AG20443 (cell line): ENCODE measurements at regions not wholly inside any gene's neighbourhood (a gene's known extent, or its start where the extent isn't known, plus 50 kb on each side); places are given as distances from the start of the nearest gene placed in this dataset.
A peak's percentile ranks its signal among the peaks of the same experiment; 100 is the strongest.
"Not testable (repeated sequence)": the region's sequence is repeated elsewhere in the genome, so short reads cannot be mapped to it uniquely, and the experiment has no call there.

Source experiments
- DNase-seq: peaks from one replicate; pipeline ENCODE4 v3.0.0; 2012; ENCODE audit warnings: low spot score, mixed read lengths

DNA sequence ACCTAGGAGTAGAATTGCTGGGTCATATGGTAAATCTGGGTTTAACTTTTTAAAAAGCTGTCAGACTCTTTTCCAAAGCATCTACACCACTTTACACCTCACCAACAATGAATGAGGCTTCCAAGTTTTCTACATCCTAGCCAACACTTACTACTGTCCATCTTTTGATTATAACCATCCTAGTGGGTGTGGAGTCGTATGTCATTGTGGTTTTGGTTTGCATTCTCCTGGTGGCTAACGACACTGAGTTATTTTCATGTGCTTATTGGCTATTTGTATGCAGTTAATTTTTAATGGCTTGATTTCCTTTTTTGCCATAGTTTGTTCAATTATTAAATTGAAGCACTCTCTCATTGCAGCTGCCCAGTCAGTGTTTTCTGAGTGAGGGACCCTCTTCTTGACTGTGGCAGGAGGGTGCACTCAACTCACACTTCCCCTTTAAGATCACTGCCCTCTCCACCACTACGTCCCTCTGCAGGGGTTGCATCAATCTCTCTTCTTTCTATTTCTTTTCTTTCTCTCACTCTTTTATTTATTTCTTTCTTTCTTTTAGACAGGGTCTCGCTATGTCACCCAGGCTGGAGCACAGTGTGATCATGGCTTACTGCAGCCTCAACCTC lies 182.3 kb downstream of the C9orf152 start:
- DNase-seq: no peak

DNA sequence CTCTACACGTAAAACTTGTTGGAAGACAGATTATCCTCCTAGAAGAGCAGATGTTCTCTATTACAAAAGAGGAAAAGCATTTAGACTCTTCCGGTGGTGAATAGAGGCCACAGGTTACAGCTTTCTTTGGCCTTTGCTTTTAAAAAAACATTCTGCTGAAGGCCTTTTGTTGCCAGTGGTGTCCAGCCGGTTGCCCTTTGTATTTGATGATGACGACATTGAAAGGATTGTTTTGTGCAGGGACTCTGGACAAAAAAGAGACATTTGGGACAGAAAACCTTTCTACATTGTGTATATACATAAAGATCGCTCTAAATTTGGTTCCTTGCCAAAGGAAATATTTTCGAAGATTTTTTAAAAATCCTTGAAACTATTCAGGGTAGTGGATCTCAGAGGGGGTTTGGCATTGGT lies 180.3 kb downstream of the C9orf152 start:
- DNase-seq: peak; percentile 29

DNA sequence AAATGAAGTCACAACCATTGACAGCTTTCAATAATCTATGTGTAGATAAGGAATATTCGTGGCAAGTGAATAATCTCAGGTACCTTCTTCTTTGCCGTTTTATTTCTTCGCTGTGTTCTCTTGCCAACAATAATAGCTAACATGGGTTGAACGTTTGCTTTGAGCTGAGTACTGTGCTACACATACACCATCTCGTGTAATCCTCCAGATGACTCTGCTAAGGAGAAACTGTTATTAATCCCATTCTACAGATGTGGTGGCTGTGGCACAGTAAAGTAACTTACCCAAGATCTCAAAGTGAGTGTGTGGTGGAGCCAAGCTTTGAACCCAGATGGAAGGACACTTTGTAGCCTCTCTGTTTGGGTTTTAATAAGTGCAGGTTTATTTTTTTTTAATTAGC lies 179.7 kb downstream of the C9orf152 start:
- DNase-seq: no peak

DNA sequence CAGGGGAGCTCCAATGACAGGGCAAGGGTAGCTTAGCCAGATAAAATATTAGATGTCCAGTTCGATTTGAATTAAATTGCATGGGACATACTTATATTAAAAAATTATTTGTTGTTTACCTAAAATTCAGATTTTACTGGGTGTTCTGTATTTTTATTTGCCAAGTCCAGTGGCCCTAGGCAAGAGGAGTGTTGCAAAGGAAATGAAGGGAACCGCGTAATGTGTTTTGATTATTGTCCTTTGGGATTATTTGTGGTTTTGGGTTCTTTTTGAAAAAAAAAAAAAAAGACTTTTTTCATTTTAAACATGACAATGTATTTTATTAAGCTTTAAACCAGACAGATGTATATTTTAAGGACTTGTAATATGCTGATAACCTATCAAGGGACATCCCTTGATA lies 179.3 kb downstream of the C9orf152 start:
- DNase-seq: no peak

DNA sequence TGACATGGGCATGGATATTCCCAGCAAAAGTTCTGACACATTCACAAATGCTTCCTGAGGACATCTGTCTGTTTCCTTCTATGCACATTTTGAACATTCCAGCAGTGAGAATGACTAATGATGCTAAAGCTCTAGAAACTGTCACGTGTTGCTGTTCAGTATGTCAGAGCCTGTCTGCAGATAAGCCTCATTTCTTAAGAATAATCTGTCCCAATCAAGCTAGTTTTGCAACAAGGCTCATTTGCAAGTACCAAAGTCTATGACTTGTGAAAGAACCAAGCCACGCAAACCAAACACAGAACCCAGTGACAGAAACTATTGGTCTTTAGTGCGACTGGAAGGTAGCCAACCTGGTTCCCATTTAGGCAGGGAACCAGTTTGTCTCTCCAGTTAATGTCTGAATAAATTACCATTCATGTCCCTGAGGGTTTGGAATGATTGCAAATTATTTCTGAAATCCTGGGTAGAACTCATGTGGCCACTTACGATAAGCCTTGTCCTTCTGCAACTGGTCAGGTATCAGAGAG lies 178.5 kb downstream of the C9orf152 start:
- peak; percentile 72 for DNase-seq

DNA sequence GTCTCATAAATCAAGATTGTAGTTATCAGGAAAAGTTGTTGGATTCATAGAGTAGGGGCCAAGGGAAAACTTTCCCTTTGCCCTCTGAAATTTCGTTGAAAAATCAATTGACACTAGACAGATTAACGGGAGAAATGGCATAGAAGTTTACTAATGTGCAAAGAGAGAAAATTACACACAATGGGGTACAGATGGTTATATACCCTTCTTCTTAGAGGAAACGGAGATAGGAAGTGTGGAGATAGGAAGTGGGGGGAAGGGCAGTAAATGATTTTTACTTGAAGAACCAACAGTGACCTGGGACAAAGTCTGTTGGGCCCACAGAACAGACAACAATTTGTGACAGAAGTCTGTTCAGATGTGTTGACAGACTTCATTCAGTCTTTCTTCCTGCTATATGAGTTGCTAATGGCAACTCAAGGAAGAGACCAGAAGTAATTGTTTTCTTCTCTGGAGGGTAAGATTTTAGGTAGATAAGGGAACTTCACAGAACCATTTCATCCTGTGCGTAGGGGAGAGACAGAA lies 177.9 kb downstream of the C9orf152 start:
- no peak for DNase-seq

DNA sequence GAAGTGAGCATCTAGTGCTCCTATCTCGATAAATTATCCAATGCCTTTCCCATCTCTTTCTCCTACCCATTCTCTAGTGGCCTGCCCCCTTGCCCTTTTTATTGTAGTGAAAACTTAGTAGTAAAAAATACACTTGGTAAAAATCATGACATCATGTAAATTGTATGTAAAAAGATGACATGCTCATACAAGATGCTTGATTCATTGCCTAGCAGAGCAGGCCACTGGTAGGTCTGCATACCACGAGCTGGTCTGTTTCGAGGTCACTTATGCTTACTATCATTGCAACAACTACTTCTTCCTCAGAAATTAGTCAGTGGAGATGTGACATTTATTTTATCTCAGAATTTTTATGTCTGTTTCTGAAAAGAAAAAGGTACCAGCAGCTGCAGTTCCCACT lies 177.3 kb downstream of the C9orf152 start:
- DNase-seq: peak; percentile 40

DNA sequence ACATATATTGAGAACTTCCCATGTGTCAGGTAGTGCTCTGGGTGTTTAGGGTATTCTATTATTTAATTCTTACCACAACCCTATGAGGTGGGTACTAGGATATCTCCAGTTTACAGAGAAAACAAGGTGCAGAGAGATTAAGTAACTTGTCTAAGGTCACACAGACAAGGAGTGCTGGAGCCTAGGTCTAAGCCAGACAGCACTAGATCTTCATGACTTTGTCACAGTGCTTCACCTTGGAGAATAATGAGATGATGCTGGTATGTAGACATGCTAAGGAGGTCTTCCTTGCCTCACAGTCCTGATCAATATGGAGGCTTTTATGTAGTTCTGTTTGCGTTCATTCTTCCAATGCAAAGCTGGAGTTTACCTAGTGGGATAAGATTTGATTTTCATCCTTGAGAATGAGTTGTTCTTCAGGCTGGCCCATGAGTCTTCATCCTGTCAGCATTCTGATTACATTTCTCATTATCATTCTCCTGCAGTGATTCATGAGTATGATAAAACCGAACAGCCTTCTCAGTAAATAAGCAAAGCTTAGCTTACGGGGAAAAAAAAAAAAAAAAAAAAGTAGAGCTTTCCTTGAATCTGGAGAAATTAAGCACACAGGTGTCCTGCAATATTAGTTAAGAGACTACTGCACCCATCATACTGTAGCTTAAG lies 176.3 kb downstream of the C9orf152 start:
- DNase-seq: peak; percentile 52

DNA sequence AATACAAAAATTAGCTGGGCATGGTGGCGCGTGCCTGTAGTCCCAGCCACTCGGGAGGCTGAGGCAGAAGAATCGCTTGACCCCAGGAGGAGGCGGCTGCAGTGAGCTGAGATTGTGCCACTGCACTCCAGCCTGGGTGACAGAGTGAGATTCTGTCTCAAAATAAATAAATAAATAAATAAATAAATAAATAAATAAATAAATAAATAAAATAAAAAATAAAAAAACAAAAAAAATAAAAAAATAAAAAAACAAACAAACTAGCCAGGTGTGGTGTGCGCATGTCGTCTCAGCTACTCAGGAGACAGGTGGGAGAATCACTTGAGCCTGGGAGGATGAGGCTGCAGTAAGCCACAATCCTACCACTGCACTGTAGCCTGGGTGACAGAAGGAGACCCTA lies 175.4 kb downstream of the C9orf152 start:
- DNase-seq: not testable (repeated sequence)

DNA sequence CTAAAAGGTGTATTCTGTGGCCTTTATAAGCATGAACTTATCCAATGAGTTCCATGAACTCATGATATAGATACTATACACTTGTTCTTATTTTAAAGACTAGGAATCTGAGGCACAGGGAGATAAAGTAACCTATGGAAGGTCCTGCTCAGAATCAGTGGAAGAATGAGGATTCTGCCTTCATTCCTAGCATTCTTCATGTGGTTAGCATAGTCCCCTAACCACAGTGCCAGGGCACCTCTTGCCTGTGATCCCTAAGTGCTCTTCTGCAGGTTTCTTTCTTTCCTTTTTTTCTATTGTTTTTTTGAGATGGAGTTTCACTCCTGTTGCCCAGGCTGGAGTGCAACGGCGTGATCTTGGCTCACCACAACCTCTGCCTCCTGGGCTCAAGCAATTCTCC lies 174.1 kb downstream of the C9orf152 start:
- peak; percentile 33 for DNase-seq

DNA sequence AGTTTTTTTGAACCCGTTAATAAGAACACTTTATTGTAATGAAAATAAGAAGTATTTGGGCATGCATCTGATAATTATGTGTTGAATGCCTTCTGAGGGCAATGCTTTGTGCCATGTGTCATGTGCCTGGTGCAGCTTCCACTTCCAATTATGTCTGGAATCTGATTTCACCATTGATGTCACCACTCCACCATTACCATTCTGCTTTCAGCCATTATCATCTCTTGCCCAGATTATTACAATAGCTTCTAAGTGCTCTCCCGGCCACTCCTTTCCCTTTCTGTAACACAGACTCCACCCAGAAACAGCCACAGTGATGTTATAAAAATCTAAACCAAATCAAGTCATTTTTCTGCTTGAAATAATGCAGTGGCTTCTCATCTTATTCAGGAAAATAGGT lies 171.7 kb downstream of the C9orf152 start:
- no peak for DNase-seq

DNA sequence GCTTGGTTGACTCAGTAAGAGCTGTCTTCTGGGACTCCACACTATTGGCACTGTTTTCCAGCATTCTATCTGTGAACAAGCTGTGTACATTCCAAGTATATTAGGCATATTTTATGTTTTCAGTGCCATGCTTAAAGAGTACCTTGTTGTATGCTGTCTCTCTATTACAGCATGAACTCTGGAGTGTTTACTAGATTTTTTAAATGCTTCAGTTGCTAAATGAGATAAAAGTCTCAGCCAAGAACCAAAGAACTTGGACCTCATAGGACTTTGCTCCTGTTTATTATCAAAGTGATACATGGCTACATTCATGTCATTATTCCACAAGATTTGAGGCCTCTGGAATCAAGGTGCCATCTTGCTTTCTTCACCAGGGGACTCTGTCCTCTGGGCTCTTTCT lies 167.2 kb downstream of the C9orf152 start:
- DNase-seq: peak; percentile 73

DNA sequence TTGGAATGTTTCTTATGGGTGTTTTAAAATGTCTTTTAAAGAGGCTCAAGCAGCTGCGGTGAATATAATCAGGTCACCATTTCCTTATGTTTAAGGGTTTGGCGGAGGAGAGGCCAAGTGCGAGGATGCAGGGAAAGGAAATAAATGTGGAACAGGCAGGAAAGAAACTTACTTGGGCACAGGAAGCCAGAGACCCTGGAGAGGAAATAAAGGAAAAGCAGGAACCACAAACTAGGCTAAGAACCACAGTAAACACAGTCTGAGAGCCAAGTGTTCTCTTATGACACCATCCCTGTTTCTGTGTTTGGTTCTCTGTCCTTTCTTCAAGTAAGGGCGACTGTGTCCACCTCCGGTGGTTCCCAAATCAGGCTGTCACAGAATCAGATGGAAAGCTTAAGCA lies 166.5 kb downstream of the C9orf152 start:
- no peak for DNase-seq

DNA sequence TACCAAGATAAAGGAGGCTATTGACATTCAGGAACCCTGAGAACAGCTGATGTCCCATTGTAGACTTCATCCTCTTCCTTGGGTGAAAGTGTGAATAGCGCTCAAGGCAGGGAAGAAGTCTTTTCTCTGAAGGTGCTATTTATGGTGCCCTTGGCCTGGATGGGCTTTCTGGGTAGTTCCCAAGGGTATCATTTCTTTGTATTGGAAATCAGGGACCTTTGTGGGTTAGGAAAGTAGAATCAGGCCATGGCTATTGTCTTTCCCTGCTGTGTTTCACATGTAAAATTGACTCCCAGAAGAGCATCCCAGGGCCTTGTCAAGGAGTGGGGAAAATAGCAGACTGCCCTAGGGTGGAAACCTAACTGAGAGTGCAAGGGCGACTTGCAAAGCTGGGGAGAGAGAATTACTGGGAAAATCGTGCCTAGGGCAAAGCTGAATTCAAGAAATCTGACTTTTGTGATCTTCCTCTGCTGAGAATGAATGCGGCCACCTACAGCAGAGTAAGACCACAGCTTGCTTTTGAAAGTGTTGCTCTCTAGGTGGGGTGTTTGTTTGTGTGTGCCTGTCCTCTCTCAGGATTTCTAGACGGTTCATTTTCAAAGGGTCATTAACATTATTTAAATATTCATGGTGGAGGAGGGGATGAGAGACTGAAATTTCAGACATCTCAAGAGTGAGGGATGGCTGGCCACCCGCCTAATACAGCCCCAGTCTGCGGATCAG lies 160.6 kb downstream of the C9orf152 start:
- no peak for DNase-seq

DNA sequence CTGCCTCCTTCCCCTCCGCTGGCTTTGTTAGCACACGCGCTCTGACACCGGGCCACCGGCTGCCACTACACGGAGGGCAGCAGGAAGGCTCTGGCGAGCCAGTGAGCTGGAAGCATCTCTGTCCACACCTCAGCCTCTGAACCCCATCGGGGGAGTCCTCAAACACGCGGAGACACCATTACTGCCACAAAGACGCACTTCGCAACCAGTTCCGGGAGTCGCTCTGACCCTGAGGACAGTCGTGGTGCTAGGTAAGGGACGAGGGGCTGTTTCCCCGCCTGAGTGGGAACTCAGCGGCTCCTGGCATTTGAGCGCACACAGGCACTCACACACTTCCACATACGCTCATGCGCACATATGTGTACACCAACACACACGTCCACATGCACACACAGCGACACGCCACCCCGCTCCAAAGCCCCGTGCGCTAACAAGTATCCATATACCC lies 160.0 kb downstream of the C9orf152 start:
- DNase-seq: no peak

DNA sequence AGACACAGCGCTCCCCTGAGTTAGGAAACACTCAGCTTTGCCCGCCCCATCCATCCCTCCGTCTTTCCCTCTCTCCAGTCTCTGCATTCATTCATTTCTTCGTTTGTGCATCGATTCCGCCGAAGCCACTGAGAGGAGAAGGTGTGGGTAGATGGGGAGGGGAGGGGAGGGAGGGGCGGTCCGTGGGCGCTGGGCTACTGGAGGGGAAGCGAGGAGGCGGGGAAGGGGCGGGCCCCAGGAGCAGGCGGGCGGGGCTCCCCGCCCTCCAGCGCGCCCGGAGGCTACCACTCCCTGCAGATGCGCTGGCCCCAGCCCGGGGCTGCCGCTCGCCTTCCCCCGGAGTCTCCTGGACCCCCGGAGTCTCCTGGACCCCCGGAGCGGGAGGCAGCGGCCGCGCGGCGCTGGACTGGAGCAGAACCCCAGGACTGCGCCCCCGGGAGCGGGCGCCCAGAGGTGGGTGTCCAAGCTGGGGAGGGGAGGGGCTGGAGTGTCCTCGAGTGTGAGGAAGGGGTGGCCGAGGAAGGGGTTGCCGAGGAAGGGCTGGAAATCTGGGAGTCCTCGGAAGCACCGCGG lies 159.5 kb downstream of the C9orf152 start:
- peak; percentile 93 for DNase-seq

DNA sequence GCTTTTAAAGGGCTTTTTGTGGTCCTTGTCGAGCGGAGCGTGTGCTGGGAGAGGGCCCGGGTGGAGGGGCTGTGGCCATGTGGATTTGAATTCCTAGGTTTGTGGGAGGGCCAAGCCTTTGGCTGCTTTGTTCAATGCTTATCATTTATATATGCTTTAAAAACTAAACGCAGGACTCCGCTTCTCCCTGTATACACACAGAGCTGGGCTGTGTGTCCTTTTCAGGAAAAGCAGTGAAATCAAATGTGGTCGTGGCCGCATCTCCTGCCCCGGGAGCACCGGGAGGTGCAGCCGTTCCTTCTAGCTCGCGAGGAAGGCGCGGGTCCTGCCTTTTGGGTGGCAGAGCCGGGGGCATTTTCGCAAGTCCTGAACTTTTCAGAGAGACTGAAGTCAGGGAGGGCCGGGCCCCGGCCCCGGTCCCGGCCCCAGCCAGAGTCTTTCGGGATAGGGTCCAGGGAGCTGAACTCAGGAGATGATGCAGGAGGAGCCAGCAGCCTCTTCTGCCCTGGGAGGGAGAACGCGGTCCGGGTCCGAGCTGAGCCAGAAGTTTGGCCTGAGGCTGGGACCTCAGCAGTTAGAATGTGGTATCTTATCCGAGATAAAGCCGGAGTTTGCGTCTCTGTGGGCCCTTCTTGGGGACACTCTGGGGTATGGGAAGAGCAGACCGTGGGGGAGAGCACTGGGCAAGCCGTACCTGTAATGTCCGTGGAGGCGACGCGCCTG lies 158.8 kb downstream of the C9orf152 start:
- DNase-seq: peak; percentile 35

DNA sequence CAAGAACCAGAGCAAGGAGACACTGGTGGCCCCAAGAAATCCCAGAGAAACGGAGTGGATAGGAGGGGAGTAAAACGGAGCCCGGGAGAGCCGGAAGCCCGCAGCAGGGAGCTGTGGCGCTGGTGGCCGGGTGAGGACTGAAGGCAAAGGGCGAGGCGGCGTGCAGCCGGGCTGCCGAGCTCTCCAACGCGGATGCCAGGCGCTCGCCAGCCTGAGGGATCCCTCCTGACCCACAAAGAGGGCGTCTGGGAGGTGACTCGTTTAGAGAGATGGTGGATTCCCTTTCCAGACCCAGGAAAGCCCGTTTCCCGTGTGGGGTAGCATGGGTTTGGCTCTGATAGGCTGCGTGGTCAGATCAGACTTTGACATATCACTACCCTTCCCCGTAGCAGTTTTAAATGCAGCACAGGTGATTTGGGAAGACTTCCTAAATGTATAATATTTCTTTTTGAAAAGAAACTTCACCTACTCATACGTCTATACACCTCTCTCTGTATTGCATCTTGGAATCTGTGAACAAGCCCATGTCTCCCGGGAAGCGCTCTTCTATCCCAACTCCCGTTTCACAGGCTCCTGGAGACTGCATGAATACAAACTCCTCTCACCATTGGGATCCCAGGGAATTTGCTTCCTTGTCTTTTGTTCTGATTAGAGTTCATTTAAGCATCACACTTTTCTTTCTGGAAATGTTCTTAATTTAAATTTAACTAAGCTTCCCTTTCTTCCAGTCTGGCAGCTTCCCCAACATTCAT lies 158.1 kb downstream of the C9orf152 start:
- peak; percentile 34 for DNase-seq

DNA sequence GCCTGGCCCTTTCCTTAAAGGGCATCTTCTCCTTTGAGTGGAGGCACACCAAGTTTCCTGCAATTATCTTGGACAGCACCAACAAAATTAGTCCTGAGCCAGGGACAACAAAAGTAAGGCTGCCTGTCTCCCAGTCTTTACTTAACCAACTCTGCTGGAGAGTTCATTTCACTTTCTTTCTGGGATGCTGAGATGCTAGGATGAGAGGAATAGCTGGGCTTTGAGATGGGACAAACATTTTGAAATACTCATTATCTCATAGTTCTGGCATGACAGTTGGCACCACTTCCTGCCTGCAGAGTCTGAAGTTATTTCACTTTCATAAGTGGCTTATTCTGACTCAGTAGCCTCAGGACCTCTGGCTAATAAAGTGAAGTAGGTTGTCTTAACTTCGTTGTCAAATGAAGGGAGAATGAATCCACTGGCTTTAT lies 157.0 kb downstream of the C9orf152 start:
- peak; percentile 77 for DNase-seq

DNA sequence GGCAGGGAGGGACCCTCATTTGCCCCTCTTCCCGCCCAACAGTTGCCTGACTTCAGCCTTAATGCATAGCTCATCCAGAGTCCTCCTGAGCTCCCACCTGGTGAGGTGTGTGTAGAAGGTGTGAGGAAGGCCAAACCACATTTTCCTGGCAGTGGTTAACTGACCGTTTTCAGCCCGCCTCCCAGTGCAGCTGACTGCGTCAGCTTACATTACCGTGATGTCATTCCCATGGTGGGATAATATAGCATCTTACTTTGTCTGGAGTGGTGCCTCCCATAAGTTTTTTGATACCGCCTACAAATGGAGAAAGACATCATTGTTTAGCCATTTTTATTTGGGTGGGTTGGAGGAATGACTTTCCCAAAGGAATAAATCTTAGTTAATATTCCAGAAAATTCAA lies 151.9 kb downstream of the C9orf152 start:
- DNase-seq: no peak
